Mesenchymal stem cell (in vitro differentiated cells and primary cell): ENCODE measurements at regions not wholly inside any gene's neighbourhood (a gene's known extent, or its start where the extent isn't known, plus 50 kb on each side); places are given as distances from the start of the nearest gene placed in this dataset.

Experiments
- DNase-seq: peaks from one replicate; pipeline ENCODE4 v3.0.0-alpha.2; 2013
- H2AFZ ChIP-seq: one replicate; pipeline ENCODE4 v1.6.1; 2013; ENCODE audit warnings: low read depth, mild to moderate bottlenecking, control low read depth, inconsistent platforms, low read length, moderate library complexity
- H2AK5ac ChIP-seq: 2 replicates; pipeline ENCODE4 v1.6.1; 2013; ENCODE audit warnings: low read length, moderate library complexity, mild to moderate bottlenecking, inconsistent platforms; ENCODE audit not compliant: severe bottlenecking
- H2BK120ac ChIP-seq: one replicate; pipeline ENCODE4 v1.6.1; 2013; ENCODE audit warnings: low read depth, mild to moderate bottlenecking, inconsistent platforms, low read length, moderate library complexity
- H2BK12ac ChIP-seq, 2 experiments: one replicate each; pipeline ENCODE4 v1.6.1; 2013; ENCODE audit warnings: inconsistent platforms in 2 of 2, low read length in 2 of 2, mild to moderate bottlenecking in 2 of 2, moderate library complexity in 2 of 2, control low read depth in 1 of 2
- H2BK15ac ChIP-seq: one replicate; pipeline ENCODE4 v1.6.1; 2013; ENCODE audit warnings: mild to moderate bottlenecking, low read depth, inconsistent platforms; ENCODE audit not compliant: poor library complexity, severe bottlenecking
- H2BK5ac ChIP-seq: 2 replicates; pipeline ENCODE4 v1.6.1; 2013; ENCODE audit warnings: low read depth, mild to moderate bottlenecking, low read length, control low read depth, inconsistent platforms; ENCODE audit not compliant: poor library complexity, severe bottlenecking
- H3K14ac ChIP-seq, 2 experiments: one replicate each; pipeline ENCODE4 v1.6.1; 2013; ENCODE audit warnings: inconsistent platforms in 2 of 2, low read length in 2 of 2, control low read depth in 1 of 2, mild to moderate bottlenecking in 1 of 2, moderate library complexity in 1 of 2
- H3K18ac ChIP-seq, 2 experiments: one replicate each; pipeline ENCODE4 v1.6.1; 2013; ENCODE audit warnings: inconsistent platforms in 2 of 2, low read length in 2 of 2, control low read depth in 1 of 2, low read depth in 1 of 2, mild to moderate bottlenecking in 1 of 2
- H3K23ac ChIP-seq, 2 experiments: one replicate each; pipeline ENCODE4 v1.6.1; 2013; ENCODE audit warnings: inconsistent platforms in 2 of 2, low read length in 2 of 2, mild to moderate bottlenecking in 2 of 2, moderate library complexity in 2 of 2, control low read depth in 1 of 2
- H3K27ac ChIP-seq: 2 replicates; pipeline ENCODE4 v1.5.1; 2013; ENCODE audit warnings: mild to moderate bottlenecking, moderate library complexity, low read length, control low read depth, inconsistent platforms; ENCODE audit not compliant: poor library complexity, severe bottlenecking
- H3K27me3 ChIP-seq, 2 experiments: 2 replicates each; pipeline versions ENCODE4 v1.6.1 to v1.7.0; 2013; ENCODE audit warnings: low read length in 2 of 2, mild to moderate bottlenecking in 2 of 2, moderate library complexity in 2 of 2, control low read depth in 1 of 2, inconsistent platforms in 1 of 2; ENCODE audit not compliant: control insufficient read depth in 1 of 2, insufficient read depth in 1 of 2
- H3K36me3 ChIP-seq, 2 experiments: 2 replicates each; pipeline versions ENCODE4 v1.6.1 to v1.7.0; 2013; ENCODE audit warnings: low read length in 2 of 2, control low read depth in 1 of 2, inconsistent platforms in 1 of 2, low read depth in 1 of 2, mild to moderate bottlenecking in 1 of 2; ENCODE audit not compliant: insufficient read depth in 2 of 2, control insufficient read depth in 1 of 2
- H3K4ac ChIP-seq, 2 experiments: one replicate each; pipeline ENCODE4 v1.6.1; 2013; ENCODE audit warnings: inconsistent platforms in 2 of 2, low read length in 2 of 2, mild to moderate bottlenecking in 2 of 2, moderate library complexity in 2 of 2, control low read depth in 1 of 2, low read depth in 1 of 2
- H3K4me1 ChIP-seq: 2 replicates; pipeline ENCODE4 v1.6.1; 2013; ENCODE audit warnings: low read depth, low read length, control low read depth; ENCODE audit not compliant: control insufficient read depth, insufficient read depth
- H3K4me2 ChIP-seq: 2 replicates; pipeline ENCODE4 v1.6.1; 2013; ENCODE audit warnings: low read length, mild to moderate bottlenecking, inconsistent platforms; ENCODE audit not compliant: poor library complexity, severe bottlenecking
- H3K4me3 ChIP-seq, 2 experiments: 2 replicates each; pipeline versions ENCODE4 v1.5.1 to v1.7.0; 2013; ENCODE audit warnings: low read length in 2 of 2, mild to moderate bottlenecking in 2 of 2, control low read depth in 1 of 2, low read depth in 1 of 2; ENCODE audit not compliant: insufficient read depth in 1 of 2
- H3K79me1 ChIP-seq: replicated peaks from 2 replicates; pipeline ENCODE4 v1.6.1; 2013; ENCODE audit warnings: mild to moderate bottlenecking, control low read depth, low read length, inconsistent platforms; ENCODE audit not compliant: poor library complexity, severe bottlenecking
- H3K9ac ChIP-seq: 2 replicates; pipeline ENCODE4 v1.7.0; 2013; ENCODE audit warnings: mild to moderate bottlenecking, low read length, moderate library complexity
- H3K9me3 ChIP-seq: 2 replicates; pipeline ENCODE4 v1.7.0; 2013; ENCODE audit warnings: mild to moderate bottlenecking, low read length; ENCODE audit not compliant: control insufficient read depth
- H4K8ac ChIP-seq: one replicate; pipeline ENCODE4 v1.6.1; 2013; ENCODE audit warnings: inconsistent platforms, mild to moderate bottlenecking, low read length, moderate library complexity
- H4K91ac ChIP-seq: one replicate; pipeline ENCODE4 v1.6.1; 2013; ENCODE audit warnings: mild to moderate bottlenecking, low read length, inconsistent platforms
- WGBS: methylation state at CpG from one replicate; pipeline ENCODE4 v1.1.7; 2013; ENCODE audit warnings: mixed read lengths; 5-methylcytosine and 5-hydroxymethylcytosine counted together

DNA sequence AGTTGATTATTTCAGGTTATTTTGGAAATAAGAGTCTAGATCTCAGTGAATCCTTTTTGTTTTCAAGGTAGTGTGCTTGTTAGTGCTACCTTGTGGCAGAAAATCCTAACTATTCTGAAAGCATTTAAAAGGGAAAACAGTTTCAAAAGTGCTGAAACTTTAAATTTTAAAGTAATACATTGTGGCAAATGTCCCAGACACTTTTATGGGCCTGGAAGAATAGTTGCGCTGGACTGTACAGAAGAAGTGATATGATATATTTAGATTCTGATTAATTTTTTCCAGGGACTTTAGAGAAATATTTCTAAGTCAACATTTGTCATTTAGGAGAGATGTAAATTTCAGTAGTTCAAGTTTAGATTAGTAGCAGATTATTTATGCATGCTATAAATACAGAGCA lies 96.7 kb upstream of the BMP5 start:
- H4K91ac ChIP-seq: no peak overlapping the region
- no peak overlapping the region for H2BK5ac ChIP-seq
- WGBS: 100% methylated on average over 1 of the region's 1 CpG
- no peak overlapping the region for H3K27ac ChIP-seq
- DNase-seq: no peak
- H3K9ac ChIP-seq: no peak overlapping the region
- H3K18ac ChIP-seq: no peak overlapping the region
- H3K14ac ChIP-seq: no peak overlapping the region
- H2AFZ ChIP-seq: no peak overlapping the region
- no peak overlapping the region for H4K8ac ChIP-seq
- H3K9me3 ChIP-seq: no peaks in the 10 kb centered on the region
- no peak overlapping the region for H3K4me3 ChIP-seq
- H3K79me1 ChIP-seq: no peaks in the 10 kb centered on the region
- no peak overlapping the region for H3K23ac ChIP-seq
- no peak overlapping the region for H2BK15ac ChIP-seq
- no peak overlapping the region for H2BK12ac ChIP-seq
- no peaks in the 10 kb centered on the region for H3K4me1 ChIP-seq
- H3K27me3 ChIP-seq: no peaks in the 10 kb centered on the region
- H2AK5ac ChIP-seq: no peak overlapping the region
- H2BK120ac ChIP-seq: no peak overlapping the region
- no peaks in the 10 kb centered on the region for H3K36me3 ChIP-seq
- no peak overlapping the region for H3K4ac ChIP-seq
- no peak overlapping the region for H3K4me2 ChIP-seq

DNA sequence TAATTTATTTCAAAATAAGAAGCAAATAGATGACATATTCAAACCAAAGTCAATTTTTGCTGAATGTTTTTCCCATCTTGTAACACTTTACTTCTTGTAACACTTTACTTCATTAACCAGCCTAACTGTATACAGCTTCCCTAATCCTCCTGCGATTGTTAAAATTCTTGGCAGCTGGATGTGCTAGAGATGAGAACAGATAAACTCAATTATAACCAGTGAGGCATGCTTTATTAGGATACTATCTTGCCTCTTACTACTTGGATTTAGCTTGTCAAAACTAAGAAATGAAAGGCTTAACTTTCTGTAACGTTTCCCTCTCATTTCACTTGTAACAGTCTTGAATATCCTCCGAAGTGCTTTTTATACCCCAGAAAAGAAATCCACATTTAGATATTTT lies 94.1 kb upstream of the BMP5 start:
- H3K79me1 ChIP-seq: no peaks in the 10 kb centered on the region
- H3K4ac ChIP-seq: no peak overlapping the region
- H3K23ac ChIP-seq: no peak overlapping the region
- no peaks in the 10 kb centered on the region for H3K9me3 ChIP-seq
- 52% methylated on average over 2 of the region's 3 CpGs for WGBS
- no peak overlapping the region for H2AK5ac ChIP-seq
- H2BK120ac ChIP-seq: no peak overlapping the region
- no peak overlapping the region for H3K18ac ChIP-seq
- H4K91ac ChIP-seq: no peak overlapping the region
- H3K27me3 ChIP-seq: no peaks in the 10 kb centered on the region
- no peak overlapping the region for H2BK5ac ChIP-seq
- no peak overlapping the region for H2BK15ac ChIP-seq
- no peak overlapping the region for H3K4me2 ChIP-seq
- H2AFZ ChIP-seq: no peak overlapping the region
- no peak overlapping the region for H3K27ac ChIP-seq
- no peak overlapping the region for H3K14ac ChIP-seq
- H3K4me1 ChIP-seq: no peaks in the 10 kb centered on the region
- DNase-seq: no peak
- no peak overlapping the region for H2BK12ac ChIP-seq
- H3K9ac ChIP-seq: no peak overlapping the region
- no peak overlapping the region for H3K4me3 ChIP-seq
- no peak overlapping the region for H4K8ac ChIP-seq
- H3K36me3 ChIP-seq: no peaks in the 10 kb centered on the region

DNA sequence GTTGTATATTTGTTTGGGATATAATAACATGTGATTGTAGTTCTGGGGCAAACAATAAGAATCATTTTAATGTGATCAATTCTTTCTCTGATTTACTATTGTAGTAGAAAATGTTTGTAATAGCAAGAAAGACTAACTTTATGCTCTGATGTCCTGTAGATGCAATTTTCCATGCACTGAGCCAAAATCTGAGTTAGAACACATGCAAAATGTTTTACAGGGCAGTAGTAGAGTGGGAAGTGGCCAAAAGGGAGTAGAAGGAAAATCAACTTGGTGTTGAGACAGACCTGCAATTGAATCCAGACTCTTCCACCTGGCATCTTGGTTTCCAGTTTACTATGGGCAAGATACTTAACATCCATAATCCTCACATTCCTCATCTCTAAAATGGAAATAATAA lies 93.5 kb upstream of the BMP5 start:
- Histone ChIP-seq H2BK12ac (no peak overlapping the region), H3K27ac (no peak overlapping the region), H3K4me3 (no peak overlapping the region)

DNA sequence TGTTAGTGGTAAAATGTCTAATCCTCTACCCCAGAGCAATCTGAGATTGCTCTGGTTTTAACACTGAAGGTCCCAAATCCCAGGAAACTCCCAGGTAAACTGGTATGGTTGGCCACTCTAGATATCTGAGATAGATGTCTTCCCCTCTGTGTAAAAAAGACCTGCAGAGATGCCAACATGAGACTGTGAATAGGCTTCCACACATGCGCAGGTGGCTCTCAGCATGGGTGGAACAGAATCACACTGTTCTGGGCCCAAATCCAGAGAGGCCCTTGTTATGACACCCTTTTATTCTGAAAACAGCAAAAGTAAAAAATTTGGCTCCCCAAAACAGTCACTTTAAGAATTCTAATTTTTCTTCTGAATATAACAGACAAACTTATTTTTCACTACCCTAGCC lies 88.7 kb upstream of the BMP5 start:
- no peak overlapping the region for H3K9ac ChIP-seq
- H3K4ac ChIP-seq: no peak overlapping the region
- no peak overlapping the region for H3K23ac ChIP-seq
- H2BK5ac ChIP-seq: no peak overlapping the region
- H3K36me3 ChIP-seq: no peaks in the 10 kb centered on the region
- no peak overlapping the region for H2BK12ac ChIP-seq
- WGBS: 95% methylated on average over 1 of the region's 1 CpG
- no peak overlapping the region for H4K8ac ChIP-seq
- H2BK15ac ChIP-seq: no peak overlapping the region
- no peak overlapping the region for H3K4me3 ChIP-seq
- no peak for DNase-seq
- no peaks in the 10 kb centered on the region for H3K79me1 ChIP-seq
- H4K91ac ChIP-seq: no peak overlapping the region
- no peaks in the 10 kb centered on the region for H3K4me1 ChIP-seq
- no peak overlapping the region for H3K27ac ChIP-seq
- no peaks in the 10 kb centered on the region for H3K27me3 ChIP-seq
- no peak overlapping the region for H2BK120ac ChIP-seq
- H2AK5ac ChIP-seq: no peak overlapping the region
- no peak overlapping the region for H3K4me2 ChIP-seq
- no peaks in the 10 kb centered on the region for H3K9me3 ChIP-seq
- H3K14ac ChIP-seq: no peak overlapping the region
- H2AFZ ChIP-seq: no peak overlapping the region
- no peak overlapping the region for H3K18ac ChIP-seq

More for the DNA sequence above, 93.5 kb upstream of the BMP5 start:
- Histone ChIP-seq H3K14ac (no peak overlapping the region), H3K18ac (no peak overlapping the region), H4K91ac (no peak overlapping the region), H3K9ac (no peak overlapping the region), H3K27me3 (no peaks in the 10 kb centered on the region), H3K79me1 (no peaks in the 10 kb centered on the region), H2BK15ac (no peak overlapping the region), H3K23ac (no peak overlapping the region), H2BK5ac (no peak overlapping the region), H3K4me1 (no peaks in the 10 kb centered on the region), H2AFZ (no peak overlapping the region), H3K4ac (no peak overlapping the region), H4K8ac (no peak overlapping the region), H3K9me3 (no peaks in the 10 kb centered on the region), H3K36me3 (no peaks in the 10 kb centered on the region), H2BK120ac (no peak overlapping the region), H2AK5ac (no peak overlapping the region), H3K4me2 (no peak overlapping the region)
- no peak for DNase-seq
